Stimulated activated CD4-positive, alpha-beta T cell treated with anti-CD3 and anti-CD28 coated beads, TNF-alpha, amount 100 ng/mL, for 48 hours (primary cell): ENCODE measurements at regions not wholly inside any gene's neighbourhood (a gene's known extent, or its start where the extent isn't known, plus 50 kb on each side); places are given as distances from the start of the nearest gene placed in this dataset.

Source experiments
- DNase-seq, 3 donors: peaks; one replicate each; pipeline ENCODE4 v3.0.0-alpha.2; 2020; ENCODE audit warnings: low read depth in 3 of 3

- no peak for DNase-seq
Observed at GRCh38 chr2:155169317-155169716, 470.8 kb downstream of the KCNJ3 start.

DNA sequence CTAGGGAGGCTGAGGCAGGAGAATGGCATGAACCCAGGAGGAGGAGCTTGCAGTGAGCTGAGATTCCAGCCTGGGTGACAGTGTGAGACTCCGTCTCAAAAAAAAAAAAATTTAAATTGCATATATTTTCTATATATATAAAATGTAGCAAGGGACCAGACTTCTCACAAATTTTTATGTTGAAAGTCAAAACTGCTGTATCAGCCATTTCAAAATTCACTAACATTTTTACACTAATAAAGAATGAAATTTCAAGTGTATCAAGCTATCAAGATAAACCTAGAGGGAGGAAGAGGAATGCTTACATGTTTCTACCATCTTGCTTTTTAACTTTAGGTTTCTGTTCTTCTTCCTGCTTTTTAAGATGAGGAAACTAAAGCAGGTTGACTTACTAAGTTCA lies 464.0 kb downstream of the KCNJ3 start:
- no peak for DNase-seq

GRCh38 chr2:155161314-155161713 lies 462.8 kb downstream of the KCNJ3 start:
- no peak for DNase-seq

DNA sequence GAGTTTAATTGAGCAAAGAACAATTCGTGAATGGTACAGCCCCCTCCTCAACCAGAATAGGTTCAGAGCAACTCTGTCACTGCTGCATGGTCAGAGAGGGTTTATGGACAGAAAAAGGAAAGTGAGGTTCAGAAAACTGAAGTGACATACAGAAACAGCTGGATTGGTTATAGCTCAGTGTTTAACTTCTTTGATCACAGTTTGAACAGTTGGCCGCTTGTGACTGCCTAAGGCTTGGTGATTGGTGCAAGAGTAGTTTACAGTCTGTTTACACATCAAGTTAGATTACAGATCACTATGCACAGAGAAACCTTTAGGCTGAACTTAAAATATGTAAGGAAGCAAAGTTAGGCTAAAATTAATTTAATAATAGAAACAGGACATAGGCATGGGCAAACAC lies 459.2 kb downstream of the KCNJ3 start:
- DNase-seq = no peak

DNA sequence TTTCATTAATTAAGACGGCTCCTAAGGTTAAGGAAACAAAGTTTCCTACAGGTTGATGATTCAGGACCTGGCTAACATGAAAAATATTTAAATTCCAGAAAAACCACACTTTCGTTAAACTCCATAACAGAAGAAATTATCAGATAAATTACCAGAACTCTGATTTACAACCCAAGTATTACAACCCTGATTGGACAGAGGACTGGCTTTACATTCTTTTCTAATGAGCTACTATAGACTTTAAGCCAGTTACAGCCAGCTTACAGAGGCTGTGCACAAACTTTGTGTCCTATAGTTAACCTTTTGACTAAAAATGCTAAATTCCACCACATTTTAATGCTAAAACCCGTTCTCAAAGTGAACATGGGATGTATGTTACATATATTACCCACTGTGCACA lies 458.6 kb downstream of the KCNJ3 start:
- no peak for DNase-seq

DNA sequence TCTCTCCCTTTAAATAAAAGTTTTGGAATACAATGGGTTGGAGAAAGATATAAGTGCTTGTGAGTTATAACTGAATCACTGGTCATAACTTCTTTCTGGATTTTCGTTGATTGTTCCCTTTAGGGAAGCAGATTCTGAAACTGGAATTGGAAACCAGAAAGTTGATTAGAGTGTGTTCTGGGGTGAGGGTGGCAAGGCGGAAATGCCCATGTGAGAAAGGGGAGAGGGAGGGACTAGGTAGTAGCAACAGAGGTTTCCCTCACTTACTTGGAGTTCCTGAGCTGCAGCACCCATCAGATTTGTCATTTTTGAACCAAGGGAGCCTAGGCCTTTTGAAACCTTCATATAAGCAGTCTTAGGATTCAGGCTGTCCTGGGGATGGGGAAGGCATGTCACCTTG lies 453.4 kb downstream of the KCNJ3 start:
- no peak for DNase-seq

GRCh38 chr2:155151472-155151871 lies 453.0 kb downstream of the KCNJ3 start:
- DNase-seq = no peak

DNA sequence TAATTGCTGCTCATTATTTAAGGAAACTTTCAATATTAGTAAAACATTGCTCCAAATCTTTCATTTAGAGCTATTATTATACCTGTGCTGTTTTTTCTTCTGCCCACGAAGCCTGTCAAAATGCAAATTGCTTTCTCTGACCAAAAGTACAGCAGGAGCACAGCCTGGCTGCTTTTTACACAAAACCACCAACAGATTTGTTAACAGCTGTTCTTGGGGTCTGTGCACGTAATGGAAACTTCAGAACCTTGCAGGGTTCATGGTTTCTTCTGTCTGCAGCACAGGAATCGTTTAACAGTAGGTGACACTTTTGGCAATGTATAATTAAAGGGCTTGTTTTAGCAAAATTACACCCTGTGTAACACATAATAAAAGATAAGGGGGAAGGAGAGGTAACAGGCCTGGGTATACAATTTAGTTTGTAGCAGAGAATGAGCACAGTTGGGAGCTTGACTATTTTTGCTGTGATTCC lies 447.3 kb downstream of the KCNJ3 start:
- DNase-seq = no peak

DNA sequence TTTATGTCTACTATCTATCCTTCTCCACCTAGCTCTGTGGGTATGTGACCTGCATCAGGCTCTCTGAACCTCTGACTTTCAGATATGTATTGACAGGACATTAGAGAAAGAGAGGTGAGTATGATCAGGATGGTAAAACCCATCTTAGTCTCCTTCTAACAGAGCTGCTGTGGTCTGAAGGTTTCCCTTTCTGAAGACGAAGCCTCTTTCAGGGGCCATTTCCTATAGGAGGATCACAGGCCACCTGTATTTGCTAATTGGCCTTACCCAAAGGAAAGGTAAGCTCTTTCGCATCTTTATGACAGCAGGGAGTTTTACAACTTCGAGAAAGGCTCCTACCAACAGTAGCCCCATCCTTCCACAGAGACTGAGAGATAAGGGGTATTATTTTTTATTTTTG lies 442.9 kb downstream of the KCNJ3 start:
- DNase-seq = no peak

DNA sequence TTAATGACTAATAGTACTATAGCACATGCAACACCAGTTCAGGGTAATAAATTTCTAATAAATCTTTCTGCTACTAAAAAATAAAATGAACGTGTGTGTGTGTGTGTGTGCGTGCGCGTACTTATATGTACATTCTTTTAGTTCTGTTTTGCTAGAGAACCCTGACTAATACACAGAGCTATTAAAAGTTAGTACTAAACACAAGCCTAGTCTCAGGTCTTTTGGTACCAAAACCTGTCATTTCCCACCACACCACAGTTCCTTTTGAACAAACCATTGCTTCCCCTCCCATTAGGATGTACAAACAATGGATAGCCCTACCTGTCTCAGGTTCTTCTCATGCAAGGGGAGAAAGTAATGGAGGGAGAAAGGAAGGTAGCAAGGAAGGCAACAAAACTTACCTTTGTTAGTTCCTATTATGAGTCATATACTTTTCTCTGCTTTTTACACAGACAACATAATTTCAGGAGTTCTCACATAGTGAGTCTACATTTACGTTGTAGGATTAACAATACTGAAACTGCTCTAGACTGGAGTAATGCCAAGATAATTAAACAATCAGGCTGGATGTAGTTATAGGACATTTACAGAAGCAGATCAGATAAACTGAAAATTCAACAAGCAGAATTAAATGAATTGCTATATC lies 427.2 kb downstream of the KCNJ3 start:
- no peak for DNase-seq

DNA sequence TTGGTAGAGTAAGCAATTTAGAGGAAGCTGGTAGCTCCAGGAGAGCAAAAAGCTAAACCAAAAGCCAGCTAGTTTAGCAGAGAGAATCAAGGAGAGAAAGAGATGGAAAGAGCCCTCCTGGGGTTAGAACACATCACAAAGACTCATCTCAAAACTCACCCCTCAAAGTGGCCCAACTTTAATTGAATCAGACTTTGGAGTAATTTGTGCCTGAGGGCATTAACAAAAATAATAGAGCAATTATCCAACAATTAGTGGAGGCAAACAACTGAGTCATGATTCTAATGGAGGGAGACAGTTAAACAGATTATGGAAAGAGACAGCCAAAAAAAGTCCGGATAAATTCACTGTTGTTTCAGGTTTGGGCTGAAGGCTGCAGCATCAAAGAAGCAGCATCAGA lies 417.4 kb downstream of the KCNJ3 start:
- DNase-seq = no peak

DNA sequence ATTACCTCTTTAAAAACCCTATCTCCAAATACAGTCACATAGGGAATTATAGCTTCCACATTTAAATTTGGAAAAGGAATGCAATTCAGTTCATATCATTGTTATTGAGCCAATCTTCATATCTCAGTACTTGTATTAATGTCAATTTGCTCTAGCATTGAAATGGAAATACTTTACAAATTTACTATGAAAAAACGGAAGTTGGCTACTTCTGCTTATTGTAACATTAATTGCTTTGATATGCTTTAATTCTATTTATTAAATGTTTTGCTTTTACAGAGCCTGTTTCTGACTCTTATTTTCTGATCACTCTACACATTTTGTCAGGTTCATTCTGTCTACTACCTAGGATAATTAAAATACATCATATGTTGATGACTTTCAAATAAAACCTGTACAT lies 412.6 kb downstream of the KCNJ3 start:
- no peak for DNase-seq

DNA sequence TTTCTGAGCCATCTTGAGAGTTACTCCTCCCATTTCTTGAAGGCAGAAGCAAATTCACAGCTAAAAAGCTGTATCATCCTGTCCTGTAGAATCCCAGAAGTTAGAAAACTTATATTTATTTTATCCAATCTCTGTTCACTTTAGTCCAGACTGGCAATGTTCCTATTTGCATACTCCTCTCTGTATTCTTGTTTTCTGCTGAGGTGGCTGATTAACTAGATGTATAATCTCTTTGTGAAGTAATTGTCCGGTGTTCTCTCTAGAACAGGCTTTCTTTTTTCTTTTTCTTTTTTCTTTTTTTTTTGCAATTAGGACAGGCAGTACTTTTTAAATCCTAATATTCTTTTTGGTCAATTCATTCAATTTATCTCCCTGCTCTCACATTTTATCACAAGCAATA lies 411.0 kb downstream of the KCNJ3 start:
- DNase-seq = no peak

DNA sequence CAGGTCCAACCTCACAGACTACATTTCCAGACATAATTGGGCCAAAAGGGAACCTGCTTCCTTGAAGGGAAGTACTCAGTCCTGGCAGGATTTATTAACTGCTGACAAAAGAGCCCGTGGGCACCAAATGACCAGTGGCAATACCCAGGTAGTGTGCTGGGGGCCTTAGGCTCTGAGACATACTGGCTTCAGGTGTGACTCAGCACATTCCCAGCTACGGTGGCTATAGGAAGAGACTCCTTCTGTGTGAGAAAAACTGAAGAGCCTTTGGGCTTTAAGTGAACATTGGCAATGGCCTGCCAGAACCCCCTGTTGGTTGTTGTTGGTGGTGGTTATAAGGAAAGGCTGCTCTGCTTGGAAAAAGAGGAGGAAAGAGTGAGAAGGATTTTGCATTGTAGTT lies 401.8 kb downstream of the KCNJ3 start:
- no peak for DNase-seq

GRCh38 chr2:155099784-155100183 lies 401.3 kb downstream of the KCNJ3 start:
- DNase-seq = no peak

GRCh38 chr2:155095613-155096012 lies 397.1 kb downstream of the KCNJ3 start:
- no peak for DNase-seq

DNA sequence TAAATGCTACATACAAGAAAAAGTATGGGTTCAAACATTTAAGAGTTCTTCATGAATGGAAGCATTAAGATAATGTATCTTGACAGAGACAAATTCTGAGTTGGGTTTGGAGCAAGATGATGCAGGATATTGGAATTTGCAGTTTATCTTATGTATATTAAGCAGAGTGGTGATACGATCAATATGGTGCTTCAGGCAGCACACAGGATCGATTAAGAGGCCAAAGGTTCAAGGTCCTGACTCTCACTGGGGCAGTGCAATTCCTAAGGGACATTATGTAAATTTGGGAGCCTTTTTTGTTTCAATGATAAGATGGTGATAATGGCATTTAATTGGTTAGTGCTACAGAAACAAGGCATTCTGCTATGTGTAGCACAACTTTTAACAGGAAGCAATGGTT lies 381.9 kb downstream of the KCNJ3 start:
- DNase-seq = no peak

- DNase-seq = no peak
Observed at GRCh38 chr2:155070489-155070888, 372.0 kb downstream of the KCNJ3 start.

- DNase-seq = no peak
Observed at GRCh38 chr2:155062922-155063258, 364.4 kb downstream of the KCNJ3 start.

- no peak for DNase-seq
Observed at GRCh38 chr2:155062250-155062921, 363.9 kb downstream of the KCNJ3 start.

DNA sequence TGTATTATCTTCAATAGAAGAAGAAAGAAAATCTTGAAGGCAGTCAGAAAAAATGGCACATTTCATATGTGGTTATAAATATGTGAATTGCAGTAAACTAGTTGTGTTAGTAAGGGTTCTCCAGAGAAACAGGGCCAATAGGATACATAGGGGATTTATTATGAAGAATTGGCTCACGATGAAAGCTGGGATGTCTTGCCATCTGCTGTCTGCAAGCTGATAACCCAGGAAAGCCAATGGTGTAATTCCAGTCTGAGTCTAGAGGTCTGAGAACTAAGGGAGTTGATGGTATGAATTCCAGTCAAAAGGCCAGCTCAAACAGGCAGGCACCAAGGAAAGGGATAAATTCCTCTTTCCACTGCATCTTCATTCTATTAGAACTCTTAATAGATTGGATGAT lies 362.4 kb downstream of the KCNJ3 start:
- DNase-seq = no peak

DNA sequence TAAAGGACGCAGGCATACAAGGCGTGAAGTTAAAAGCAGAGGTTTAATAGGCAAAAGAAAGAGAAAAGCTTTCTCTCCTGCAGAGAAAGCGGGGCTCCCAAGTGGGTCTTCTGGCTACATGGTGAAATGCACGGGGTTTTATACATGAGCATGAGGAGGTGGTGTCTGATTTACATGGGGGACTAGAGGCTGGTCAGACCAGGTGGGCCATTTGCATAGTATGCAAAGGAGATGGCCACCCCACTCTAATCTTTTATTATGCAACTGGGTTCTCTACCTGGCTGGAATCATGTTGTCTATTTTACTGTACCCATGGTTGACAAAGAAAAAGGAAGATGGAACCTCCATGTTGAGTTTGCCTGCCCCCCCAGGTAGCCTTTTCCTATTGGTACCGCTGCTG lies 356.2 kb downstream of the KCNJ3 start:
- DNase-seq = no peak

- no peak for DNase-seq
Observed at GRCh38 chr2:155043097-155043496, 344.6 kb downstream of the KCNJ3 start.

- DNase-seq = no peak
Observed at GRCh38 chr2:155035308-155035707, 336.8 kb downstream of the KCNJ3 start.
